ENCODE measurements at regions not wholly inside any gene's neighbourhood (a gene's known extent, or its start where the extent isn't known, plus 50 kb on each side); places are given as distances from the start of the nearest gene placed in this dataset.

DNA sequence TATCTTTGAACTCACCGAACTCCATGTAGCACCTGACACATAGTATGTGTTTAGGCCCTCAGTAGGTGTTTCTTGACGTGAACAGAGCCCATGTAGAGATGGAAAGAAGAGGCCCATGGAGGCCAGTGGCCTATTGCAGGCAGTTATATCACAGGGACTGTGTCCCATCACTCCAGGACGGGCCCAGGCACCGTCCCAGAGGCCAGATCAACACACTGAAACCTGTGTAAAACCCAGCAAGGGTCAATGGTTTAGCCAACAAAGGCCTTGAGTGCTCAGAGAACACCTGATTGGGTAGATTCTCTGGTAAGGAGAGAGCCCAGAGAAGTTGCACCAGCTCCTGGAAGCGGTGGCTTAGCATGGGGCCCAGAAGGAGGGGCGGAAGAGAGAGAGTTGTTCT lies 82.8 kb downstream of the INHBB start:
- DNase-seq, result no peak

DNA sequence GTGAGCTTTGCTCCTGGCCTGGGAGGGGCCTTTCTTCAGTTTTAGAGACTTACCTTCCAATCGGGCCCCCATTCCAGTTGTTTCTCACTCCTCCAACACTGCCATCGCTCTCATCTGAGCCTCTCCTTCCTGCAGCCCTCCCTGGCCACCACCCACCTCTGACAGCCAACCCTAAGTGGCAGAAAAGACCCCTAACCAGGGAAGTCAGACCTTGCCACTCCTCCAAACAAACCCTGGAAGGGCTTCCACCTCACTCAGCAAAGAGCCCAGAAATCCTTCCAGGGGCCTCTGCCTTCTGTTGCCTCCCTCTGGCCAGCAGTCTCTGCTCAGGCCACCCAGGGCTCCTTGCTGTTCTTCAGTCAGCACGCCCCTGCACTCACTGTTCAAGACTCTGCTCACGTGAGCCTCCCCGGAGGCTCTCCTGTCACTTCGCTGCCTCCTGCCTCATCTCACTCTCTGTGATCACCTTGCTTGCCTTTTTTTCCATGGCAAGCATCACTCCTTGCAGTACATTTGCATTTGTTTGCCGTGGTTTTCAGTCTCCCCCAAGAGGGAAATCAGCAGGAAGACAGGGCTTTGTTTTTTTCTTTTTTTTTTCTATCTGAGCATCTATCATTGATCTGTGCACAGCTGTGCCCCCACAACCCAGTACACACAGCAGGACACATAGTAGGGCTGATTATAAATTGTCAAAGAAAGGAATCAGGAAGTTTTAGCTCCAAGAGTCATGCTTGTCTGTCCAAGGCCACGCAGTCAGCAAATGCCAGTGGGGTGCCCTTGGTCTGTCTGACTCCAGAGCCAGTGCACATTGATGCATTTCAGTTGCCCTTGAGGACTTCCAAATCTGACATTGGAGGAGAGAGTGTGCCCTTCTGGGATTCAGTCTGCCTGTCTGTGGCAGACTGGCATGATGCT lies 83.9 kb downstream of the INHBB start:
- no peak for DNase-seq

DNA sequence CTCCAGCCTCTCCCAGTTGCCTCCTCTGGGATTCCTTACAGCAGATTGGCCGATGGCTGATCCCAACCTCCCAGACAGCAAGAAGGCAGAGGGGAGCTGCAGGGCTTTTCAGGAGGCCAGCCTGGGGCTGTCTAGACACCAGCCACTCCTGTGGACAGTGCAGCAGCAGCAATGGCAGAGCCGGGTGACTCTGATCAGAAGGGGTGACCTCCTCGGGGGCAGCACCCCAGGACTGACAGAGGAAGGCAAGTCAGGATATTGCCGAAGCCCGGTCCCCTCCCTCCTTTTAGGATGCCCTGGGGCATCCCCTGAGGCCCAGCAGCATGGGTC lies 84.5 kb downstream of the INHBB start:
- DNase-seq, result no peak

DNA sequence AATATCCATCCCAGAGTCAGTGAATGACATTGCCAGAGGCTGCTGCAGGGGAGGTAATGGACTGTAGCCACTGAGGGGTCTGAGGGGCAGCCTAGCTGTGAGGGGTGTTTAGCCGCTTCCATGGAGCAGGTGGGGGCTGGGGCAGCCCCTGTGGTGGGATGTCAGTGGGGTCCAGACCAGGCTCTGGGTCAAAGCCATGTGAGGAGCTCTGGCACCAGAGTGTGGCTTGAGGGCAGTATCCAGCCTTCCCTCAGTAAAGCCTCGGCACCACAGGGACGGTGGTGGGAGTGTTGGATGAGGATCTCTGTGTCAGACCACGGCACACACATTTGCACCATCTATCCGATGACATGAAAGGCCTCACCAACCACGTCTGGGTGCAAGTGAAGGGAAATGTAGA lies 85.0 kb downstream of the INHBB start:
- DNase-seq, result no peak

DNA sequence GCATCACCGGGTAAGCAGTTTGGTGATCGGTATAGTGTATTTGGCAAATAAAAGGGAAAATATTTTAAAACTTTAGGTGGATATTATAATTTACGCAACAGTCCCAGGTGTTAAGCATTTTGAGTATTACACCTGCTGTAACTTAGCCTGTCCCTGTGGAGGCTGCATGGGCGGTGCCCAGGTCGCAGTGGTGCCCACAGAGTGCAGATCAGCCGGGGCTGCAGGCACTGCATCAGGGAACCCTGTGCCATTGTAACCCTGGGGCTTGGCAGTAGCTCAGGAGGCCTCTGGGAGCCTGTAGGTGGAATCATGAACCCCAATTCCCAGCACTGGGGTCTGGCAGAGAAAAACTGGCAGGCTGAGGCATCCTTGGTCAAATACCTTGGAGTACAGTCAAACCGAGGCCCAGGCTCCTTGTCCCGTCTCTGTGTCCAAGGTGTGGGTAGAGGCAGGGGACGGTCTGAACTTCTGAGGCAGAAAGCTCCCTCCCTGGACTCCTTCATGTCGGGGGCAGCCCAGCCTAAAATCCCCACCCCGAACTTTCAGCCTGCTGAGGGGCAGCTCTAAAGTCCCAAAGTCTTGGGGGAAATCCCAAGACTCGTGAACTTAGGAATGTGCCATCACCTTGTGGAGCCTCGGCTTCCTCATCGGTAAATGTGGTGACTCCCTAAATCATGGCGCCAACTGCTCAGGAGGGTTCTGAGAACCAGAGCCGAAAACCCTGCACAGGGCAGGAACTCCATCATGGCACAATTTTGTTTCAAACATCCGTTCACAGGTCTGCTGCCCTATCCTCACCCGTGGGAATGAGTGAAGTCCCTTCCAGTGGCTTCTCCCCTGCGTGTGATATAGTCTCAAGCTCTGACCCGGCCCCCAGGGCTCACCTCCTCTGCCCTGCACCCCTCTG lies 85.7 kb downstream of the INHBB start:
- DNase-seq, result no peak

DNA sequence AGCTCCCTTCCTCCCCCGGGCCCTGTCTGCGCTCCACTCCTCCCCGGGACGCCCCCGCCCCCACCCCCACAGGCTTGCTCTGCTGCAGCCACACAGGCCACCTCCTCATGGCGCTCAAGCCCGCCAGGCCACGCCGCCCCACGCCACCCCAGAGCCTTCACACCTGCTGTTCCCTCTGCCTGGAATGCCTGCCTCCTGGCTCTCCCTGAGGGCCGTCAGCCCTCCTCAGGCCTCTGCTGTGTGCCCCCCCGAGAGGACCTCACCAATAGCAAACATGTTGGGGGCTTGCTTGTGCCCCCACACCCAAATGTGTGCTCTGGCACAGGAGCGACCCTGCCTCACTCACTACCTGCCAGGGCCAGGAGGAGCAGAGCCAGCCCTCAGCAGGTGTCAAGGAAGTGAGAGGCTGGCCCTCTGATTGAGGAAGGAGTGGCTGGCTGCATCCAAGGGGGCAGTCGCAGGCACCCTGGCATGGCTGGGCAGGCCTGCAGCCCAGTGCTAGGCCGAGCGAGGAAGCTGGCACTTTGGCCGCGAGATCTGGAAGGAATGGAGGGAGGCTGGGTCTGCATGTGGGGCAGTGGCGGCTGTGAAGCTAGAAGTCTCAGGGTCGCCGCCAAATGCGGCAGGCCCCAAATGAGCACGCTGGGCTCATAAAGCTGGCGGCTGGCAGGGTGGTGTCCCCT lies 86.5 kb downstream of the INHBB start:
- DNase-seq, result no peak

DNA sequence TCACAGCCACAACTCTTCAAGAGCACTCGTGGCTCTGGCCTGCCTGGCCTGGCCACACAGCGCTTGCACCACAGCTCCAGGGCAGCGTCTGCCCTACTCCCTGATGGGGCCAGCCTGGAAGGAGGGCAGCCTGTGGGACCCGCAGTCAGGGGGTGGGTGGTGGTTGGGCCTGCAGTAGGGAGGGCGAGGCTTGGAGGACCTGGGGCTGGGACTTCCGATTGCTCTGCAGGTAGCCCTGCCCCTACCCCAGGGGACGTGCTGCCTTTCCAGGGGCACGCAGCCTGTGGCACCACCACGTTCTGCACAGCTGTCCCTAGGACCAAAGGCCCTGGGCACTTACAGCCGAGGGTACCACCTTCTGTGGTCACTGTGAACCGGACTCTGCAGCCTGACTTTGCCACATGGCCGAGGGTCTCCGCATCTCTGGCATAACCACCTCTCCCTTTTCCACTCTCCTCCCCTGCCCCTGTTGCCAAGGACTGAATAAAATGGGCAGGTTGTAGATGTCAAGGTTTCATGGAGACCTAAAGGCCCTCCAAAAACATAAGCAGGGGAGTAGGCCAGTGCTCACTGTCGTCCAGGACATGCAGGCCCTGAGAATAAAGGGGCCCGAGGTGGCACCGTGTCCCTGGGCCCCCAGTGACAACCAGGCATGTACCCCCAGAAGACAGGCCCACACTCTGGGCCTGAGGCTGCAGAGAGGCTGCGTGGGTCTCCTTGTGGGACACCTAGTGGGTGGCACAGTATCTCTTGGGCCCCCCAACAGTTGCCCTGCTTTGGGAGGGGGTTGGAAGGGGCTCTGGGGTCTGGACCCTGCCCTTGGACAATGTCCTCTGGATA lies 87.3 kb downstream of the INHBB start:
- no peak for DNase-seq

DNA sequence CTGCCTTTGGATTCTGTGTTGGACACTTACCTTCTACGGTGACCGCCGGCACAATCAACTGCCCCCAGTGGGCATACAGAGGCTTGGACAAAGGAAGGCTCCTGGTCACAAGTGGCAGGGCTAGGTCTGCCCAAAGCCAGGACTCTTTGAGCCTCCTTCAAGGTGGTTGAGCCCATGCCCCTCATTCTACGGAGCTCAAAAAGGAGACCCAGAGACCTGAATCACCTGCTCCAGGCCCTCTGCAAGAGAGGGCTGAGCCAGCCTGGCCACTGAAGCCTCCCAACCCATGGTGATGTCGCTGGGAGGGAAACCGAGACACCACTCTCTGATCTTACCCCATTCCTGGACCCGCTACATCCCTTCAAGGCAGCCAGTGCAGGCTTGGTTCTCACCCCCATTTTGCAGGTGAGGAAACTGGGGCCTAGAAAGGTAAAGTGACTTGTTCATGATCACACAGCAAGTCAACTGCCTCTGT lies 87.9 kb downstream of the INHBB start:
- no peak for DNase-seq

DNA sequence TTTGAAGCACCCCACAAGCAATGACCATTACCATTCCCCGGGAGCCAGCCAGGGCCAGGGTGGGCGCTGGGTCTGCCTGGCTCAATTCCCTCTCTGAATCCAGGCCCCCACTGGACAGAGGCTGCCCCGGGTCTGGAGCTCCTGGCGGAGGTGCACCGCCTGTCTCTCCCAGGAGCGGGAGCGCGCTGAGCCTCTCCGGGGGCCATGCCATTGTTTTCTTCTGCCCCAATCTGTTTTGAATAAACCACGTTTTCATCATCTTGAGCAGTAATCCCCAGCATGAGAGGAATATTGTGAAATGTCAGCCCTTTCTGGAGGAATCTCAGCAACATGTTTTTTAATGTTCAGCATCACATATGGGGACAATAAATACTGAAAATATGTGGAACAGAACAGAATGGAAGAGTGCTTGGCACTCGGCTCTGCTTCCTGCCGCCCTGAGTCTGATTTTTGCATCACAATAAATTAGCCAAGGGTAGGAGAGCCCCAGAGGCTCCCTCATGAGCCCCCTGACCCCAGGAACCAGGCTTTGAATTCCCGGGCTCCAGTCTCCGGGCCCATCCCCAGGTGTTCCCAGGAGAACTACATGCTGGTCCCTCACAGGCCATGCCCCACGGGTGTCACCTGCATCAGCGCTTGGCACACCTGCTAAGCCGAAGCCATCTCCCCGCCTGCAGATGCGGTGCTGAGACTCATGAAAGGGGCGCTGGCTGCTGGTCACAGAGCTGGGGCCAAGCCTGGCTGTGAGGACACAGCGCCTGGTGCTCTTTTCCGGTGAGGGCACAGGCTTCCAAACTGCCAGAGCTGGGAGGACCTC lies 88.8 kb downstream of the INHBB start:
- no peak for DNase-seq

DNA sequence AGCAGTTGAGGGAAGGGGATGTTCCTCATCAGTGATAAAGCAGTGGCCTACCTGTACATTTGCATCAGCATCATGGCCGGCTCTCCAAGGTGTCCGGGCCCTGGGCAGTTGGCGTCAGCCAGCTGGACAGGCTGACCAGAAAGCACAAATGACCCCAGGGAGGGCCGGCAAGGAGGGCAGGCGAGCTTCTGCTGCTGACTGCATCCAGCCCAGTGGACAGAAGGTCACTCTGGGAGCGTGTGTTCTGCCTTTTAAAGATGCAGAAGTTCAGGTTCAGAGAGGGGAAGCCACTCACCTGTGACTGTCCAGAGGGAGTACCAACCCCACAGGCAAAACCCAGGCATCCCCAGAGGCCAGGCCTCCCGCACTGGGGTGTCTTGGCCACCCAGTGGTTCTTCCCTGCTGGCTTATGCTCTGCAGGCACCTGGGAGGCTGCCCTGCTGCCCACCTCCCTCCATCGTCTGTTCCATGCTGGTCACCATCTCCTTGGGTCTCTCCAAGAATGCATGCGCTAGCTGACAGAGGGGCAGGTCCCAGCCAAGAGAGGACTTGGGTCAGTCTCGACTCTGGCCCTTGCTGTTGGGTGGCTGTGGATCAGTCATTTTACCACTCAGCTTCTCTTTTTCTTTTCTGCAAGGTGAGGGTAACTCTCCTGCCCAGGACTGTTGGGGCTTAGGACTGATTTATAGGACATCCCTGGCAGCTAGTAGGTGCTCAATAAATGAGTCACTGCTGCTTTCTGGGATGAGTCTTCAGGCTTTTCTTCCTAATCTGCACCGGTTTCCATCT lies 89.9 kb downstream of the INHBB start:
- no peak for DNase-seq

DNA sequence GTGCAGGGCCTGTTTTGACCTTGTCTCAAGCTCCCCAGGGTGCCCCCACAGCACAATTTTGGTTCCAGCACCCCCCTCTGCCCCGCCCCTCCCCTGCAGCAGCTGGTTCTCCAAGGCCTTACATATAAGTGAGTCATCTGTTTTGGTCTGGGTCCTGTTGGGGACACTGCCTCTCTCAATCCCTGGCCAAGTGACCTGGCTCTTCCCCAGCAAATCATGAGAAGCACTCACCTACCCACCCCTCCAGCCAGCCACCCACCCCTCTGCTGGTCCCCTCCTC lies 90.5 kb downstream of the INHBB start:
- no peak for DNase-seq

DNA sequence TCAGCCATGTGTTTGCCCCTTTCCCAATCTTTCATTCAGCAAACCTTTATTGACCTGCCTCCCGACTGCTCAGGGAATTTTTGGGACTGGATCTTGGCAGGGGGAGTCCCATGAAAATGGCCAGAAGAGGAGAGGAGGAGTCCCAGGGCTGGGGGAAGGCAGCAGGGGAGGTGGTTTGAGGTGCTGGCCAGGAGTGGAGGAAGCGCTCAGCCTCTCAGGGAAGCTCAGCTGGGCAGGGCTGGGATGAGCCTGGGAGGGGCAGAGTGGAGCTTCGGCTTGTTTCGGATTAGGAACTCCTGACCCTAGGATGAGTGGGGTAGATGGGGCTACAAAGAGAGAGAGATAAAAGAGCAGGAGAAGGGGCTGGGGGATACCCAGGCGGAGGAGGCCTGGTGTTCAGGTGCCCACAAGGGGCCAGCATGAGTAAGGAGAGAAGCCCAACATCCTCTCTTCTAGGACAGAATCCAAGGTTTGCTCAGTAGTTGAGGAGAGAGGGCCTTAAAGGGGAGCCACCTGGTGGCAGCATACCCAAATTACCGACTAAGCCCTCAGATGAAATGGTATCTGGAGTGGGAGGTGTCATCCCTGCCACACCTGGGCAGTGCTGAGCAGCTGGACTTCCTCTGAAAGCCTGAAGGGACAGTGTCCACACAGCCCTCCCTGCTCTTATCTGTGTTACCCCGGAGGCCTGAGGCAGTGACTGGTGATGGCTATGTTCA lies 91.1 kb downstream of the INHBB start:
- no peak for DNase-seq

DNA sequence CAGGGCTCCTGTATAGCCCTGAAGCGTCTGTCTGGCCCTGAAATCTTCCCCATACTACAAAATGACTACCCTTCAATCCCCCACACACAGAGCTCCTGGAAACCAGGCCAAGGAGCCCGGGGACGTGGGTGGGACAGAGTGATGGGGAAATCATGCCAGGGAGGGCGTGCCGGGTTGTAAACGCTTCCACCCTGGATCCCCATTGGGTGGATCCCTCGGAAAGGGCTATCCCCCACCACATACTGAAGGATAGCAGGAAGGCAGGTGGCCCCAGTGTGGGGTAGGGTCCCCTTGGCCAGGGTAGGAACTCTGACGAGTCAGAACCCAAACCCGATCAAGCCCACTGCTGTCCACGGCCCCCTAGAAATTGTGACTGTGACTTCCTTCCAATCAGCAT lies 91.7 kb downstream of the INHBB start:
- DNase-seq, result no peak

DNA sequence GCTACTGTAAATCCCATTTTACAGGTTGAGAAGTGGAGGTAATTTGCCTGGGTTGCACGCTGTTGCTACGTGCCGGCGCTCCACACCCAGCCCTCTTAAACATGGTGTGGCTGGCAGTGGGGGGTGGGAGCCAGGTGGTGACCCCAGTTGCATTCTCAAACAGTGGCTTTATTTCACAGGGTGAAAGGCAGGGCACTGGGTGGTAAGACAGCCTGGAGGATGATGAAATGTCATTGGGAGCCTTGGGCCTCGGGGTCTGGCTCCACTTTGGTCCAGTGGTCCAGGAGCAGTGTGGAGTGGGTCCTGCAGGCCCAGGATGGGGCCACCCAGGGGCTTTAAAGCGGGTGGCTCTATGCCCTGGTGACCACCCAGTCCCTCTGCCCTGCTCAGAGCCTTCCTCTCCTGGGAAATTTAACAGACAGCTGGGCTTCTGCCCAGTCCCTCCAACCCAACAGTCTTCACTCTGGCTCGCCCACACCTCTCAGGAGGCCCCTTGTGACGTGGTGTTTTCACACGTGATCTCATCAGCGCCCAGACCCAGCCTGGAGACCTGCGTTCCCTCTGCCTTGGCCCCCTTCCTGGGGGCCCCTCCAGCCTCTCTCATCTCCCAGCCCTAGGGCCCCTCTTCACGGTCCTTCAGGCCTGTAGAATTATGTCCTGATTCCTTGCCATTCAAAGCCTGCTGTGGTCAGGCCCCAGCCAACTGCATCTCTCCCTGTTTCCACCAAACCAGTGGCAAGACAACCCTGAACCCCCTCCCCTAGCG lies 92.5 kb downstream of the INHBB start:
- DNase-seq, result no peak

DNA sequence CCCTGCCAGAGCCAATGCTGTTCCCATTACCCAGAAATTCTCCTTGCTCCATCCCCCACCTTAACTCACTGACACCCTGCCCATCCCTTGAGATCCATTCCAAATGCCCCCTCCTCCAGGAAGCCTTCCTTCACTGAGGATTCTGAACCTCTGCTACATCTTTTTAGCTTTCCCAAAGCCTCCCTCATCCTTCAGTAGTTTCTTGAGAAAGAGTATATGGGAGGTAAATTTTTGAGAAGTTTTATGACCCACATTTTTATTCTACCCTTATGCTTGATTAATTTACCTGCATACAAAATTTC lies 93.1 kb downstream of the INHBB start:
- DNase-seq, result no peak

DNA sequence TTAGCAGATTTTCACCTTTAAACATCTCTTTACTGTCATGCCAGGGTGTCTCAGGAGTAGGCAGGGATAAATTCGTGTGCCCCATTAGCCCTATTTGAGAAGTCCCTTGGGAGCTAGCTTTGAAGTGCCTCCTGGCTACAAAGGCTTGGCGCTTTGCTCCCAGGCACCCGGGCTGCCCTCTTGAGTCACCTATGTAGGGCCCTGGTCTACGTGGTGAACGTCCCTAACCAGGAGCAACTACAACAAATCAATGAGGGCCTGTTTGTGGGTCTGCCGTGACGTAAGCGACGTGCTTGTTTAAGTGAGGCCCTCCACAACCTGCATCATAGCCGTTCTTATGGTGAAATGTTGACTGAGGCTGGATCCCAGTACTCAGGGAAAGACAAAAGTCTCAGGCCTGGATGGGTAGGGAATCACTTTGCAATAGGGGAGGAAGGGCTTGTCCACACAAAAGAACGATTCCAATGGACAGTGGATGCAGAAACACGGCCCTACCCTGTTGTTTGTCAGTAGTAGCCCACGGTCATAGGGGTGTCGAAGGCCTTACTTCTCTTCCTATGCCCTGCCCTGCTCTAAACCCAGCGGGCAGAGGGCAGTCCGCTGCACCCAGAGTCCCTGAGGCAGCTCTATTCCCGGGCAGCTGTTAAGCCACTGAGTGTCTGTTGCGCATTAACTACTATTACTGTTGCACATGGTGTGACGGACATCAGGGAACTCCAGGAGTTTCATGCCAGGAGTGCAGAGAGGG lies 93.9 kb downstream of the INHBB start:
- DNase-seq, result no peak

DNA sequence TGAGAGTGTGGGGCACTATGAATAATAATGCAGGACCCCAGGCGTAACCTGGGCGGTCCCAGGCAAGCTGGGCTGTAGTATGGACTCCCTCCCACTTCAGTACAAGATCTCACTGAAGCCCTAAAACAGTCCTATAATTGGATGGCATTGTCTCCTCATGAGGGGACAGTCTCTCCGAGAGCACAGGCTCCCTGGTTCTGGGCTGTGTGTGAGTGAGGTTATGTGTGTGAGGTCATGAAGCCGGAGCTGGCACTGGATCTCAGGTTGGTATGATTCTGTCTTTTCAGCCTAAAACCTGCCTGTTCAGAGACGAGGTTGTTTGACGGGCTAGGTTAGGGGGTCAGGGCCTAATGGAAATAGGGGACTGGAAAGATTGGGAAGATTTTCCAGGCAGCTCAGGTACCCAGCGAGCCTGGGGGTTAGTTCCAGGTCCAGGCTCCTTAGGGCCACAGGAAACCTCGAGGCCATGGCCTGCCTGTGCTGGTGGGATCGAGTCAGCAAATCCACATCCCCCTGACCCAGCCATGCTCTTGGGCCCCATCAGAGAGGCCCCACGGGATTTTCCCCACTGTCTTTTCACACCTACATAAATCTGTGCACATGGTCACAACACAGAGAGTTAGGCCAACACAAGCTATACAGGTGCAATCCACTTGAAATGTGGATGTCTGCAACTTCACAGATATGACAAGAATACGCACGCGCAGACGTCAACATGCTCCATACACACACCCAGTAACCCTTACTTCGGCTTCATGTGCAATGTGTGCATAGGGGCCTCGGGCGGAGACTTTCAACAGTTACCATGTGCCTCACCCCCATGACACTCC lies 94.8 kb downstream of the INHBB start:
- no peak for DNase-seq

DNA sequence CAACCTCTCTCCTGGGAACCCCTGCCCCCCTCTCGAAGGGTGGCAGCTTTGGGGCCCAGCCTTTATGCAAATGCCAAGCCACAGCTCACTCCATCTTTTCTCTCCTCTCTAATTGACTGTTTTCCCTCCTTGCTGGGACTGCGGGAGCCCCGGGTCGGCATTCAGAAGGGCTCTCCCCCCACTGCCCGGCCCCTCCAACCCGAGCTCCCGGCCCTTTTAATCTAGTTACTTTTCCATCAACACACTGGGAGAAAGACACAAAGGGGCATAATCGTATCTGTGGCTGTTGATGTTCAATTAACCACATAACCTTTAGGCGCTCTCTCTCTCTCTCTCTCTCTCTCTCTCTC lies 95.4 kb downstream of the INHBB start:
- no peak for DNase-seq

All from amniotic stem cell (primary cell).